GM18502 (cell line): ENCODE measurements at regions not wholly inside any gene's neighbourhood (a gene's known extent, or its start where the extent isn't known, plus 50 kb on each side); places are given as distances from the start of the nearest gene placed in this dataset.

Experiments used
- ATAC-seq: cut with Tn5 transposase; IDR thresholded peaks from one replicate; pipeline ENCODE4 v1.9.1; 2021; ENCODE audit warnings: mild to moderate bottlenecking; ENCODE audit not compliant: unreplicated experiment, poor library complexity

- ATAC-seq: no peak
These were observed 98.9 kb upstream of the DPYD start for GRCh38 chr1:98019747-98020146.

GRCh38 chr1:98018074-98018473 is 97.2 kb upstream of the DPYD start:
- no peak for ATAC-seq

DNA sequence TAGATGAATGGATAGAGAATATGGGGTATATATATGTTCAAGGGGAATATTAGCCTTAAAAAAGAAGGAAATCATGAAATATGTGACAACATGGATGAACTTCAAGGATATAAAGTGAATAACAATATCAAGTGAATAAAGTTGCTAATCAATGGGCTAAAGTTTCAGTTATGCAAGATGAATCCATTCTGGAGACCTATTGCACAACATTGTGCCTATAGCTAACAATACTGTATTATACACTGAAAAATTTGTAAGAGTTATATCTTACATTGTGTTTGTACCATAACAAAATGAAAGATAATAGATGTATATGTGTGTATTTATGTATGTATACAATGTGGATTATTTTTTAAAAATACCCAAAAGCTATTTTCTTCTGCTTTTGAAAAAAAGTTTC is 96.3 kb upstream of the DPYD start:
- no peak for ATAC-seq

DNA sequence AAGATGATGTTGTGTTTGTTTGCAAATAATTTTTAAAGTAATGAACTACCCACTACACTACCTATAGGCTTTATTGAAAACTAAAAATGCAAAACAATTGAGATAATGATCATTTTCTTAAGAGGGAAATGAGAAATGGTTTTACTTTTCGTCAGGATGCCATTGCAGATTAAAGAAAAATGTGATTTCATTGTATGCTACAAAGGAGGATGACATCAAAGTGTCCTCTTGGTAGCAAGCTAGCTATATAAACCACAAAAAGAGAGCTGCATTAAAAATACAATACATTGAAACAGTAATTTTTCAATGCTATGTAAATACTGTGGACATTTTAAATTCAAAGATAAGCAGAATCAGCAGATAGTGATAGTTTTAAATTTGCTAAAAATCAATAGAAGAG is 87.5 kb upstream of the DPYD start:
- no peak for ATAC-seq

DNA sequence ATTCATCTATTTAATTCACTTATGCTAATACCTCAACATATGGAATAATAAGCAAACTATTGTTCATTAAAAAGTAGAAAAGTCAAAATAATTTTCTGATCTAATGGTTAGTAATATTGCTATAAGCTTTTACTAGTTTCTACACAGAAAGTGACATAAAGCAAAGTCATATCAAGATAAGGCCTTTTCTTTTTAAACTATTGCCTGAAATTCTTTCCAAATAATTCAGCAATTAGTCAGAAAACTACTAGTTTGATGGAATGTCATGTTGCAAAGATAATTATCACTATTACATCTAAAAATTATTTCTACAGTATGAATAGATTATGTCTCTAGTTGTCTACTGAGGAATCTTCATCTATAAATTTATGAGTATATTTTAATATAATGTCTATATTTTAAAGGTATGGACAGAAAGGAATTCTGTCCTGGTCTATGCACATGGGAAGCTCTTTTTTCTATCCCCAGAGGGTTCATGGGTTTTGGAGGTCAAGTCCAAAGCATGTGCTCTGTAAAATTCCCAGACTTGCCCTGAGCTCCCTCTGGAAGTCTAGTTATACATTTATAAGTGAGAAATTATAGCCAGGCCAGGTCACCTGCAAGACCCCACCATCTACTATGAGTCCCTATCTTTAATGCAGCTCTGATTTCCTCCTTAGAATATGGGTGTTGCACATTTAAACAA is 84.6 kb upstream of the DPYD start:
- ATAC-seq: no peak

DNA sequence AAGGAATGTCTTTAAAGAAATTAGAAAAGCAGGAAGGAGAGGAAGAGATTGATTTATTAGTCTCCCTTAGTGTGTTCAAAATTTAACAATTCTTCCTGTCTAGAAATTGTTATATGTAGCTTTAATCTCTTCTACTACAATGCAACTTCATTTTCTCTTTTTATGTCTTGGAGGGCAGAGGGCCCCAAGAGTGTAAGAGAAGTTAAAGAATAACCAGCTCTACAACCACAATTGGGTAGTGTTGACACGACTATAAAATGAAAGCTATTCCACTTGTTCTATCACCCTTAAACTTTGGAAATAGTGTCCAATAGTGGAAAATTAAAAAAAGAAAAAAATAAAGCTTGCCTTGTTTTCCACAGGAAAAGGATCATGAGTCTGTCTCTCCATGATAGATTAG is 82.6 kb upstream of the DPYD start:
- no peak for ATAC-seq

GRCh38 chr1:98002288-98002687 is 81.5 kb upstream of the DPYD start:
- no peak for ATAC-seq

DNA sequence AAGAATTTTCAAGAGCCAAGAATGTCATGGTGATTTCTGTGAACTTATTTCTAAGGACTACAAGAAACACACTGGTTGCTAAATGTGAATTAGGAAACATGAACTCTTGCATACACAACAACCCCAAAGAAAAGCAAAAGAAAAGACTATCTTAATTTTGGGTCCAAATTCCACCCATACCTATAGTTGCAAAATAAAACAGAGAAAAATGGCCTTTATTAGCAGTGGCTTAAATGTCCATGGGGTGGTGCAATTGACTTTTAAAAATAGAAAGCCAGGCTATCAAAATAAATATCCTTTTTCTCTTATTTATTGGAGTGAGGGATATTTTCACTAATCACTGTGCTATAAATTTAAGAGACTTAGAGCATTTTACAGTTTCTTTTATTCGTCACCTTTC is 80.9 kb upstream of the DPYD start:
- ATAC-seq: no peak

DNA sequence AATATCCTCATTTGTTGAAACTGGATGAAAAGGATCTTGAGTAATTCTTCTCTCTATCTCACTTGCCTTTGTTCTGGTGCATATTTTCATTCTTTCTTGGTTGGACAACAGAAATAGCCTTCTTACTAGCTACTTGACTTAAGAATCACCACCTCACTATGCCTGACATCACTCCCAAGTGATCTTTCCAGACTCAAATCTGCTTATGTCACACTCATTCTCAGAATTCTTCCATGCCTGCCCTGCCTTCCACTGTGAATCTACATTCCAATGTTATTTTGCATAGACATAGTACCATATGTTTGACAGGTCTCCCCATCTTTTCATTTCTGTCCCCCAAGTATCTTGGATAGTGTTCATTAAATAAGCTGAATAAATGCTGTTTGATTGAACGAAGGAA is 78.5 kb upstream of the DPYD start:
- no peak for ATAC-seq

DNA sequence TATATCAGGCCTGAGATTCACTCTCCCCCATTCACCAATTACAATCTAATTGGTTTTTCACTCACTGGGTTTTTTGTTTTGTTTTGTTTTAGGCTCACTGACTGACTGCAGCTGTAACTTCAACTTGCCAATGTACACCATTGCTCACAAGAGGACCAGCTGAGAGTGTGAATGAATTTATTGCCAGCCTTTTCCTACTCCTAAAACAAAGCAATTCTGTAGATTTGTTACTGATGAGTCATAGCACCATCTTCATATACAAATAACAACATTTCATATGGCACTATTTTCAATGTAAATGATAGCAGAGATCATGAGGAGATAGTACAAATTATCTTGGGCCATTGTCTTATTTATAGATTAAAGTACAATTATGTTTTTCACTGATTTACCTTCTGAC is 76.0 kb upstream of the DPYD start:
- ATAC-seq: no peak

- no peak for ATAC-seq
These were observed 68.4 kb upstream of the DPYD start for GRCh38 chr1:97989094-97989680.

- no peak for ATAC-seq
These were observed 65.5 kb upstream of the DPYD start for GRCh38 chr1:97986041-97987005.

- no peak for ATAC-seq
These were observed 62.3 kb upstream of the DPYD start for GRCh38 chr1:97983126-97983525.

- ATAC-seq: no peak
These were observed 59.7 kb upstream of the DPYD start for GRCh38 chr1:97980530-97980929.

DNA sequence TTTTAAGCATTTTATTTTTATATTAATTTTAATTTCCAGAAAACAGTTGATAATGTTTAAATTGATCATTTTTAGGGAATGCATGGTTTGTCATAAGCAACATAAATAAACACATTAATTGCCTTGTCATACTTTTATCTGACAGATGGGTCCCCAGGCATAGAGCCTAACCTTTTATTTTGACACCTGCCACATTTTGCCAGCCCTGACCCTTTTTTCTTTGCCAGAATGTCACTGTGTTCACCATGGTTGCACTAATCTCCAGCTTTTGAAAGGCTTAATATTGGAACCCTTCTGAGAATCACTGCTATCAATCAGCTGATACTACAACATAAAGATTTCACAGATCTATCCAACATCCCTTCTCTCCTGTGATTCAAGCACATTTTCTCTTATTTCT is 56.0 kb upstream of the DPYD start:
- ATAC-seq: no peak
